AG04450 (cell line): ENCODE measurements at regions not wholly inside any gene's neighbourhood (a gene's known extent, or its start where the extent isn't known, plus 50 kb on each side); places are given as distances from the start of the nearest gene placed in this dataset.

ENCODE experiments used
- CTCF ChIA-PET: fragments of 300-600, 350-600 bp; formaldehyde crosslinking; extraction: SDS; loops from one replicate; lab custom pipeline; 2022; ENCODE audit warnings: antibody characterized with exemption, inconsistent platforms; lab: Charles Lee
- POLR2A ChIA-PET: fragments of 350-600 bp; formaldehyde crosslinking; extraction: SDS; loops from one replicate; lab custom pipeline; 2021; ENCODE audit warnings: antibody characterized with exemption, inconsistent platforms; lab: Yijun Ruan, JAX
- DNase-seq: peaks from one replicate; pipeline ENCODE4 v3.0.0-alpha.2; 2011; ENCODE audit warnings: low read depth, low spot score
- H3K27ac ChIP-seq: one replicate; pipeline ENCODE4 v1.5.1; 2012; ENCODE audit warnings: low read depth, low read length, control low read depth
- H3K27me3 ChIP-seq: one replicate; pipeline ENCODE4 v1.6.0; 2012; ENCODE audit warnings: low read length; ENCODE audit not compliant: control insufficient read depth, insufficient read depth
- H3K4me3 ChIP-seq: 2 replicates; pipeline ENCODE4 v1.5.1; 2011; ENCODE audit warnings: mild to moderate bottlenecking, low read depth, low read length, control low read depth
- H3K9me3 ChIP-seq: 2 replicates; pipeline ENCODE4 v1.5.1; 2012; ENCODE audit warnings: low read length; ENCODE audit not compliant: control insufficient read depth, insufficient read depth
- TF ChIP-seq, protein P1 (sequence below): IDR thresholded peaks from 2 replicates; pipeline ENCODE4 v1.5.1; 2011; ENCODE audit warnings: low read depth, low read length, control low read depth, inconsistent platforms

DNA sequence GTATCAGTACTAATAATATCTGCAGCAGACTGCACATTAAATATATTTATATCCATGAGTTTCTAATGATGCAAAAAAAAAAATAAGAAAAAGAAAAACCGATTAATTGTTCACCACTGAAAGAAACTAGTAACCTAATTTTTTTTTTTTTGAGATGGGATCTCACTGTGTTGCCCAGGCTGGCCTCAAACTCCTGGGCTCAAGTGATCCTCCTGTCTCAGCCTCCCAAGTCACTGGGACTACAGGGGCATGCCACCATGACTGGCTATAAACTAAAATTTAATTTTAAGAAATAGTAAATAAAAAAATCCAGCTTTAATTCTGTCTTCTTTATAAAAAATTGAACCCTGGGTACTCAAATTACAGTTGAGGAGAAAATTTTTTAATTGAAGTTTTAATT is 358.2 kb downstream of the QKI start:
- Histone ChIP-seq H3K9me3 (no peaks in the 10 kb centered on the region), H3K4me3 (no peak overlapping the region), H3K27me3 (peaks cover 3% of the 10 kb centered on the region), H3K27ac (no peak overlapping the region)
- CTCF ChIA-PET = interaction anchor here (0.7 kb wide), 1 partner anchor 37 kb away, joined by 4 read pairs; no protein-coding TSS in a partner anchor
- no peak for DNase-seq
- POLR2A ChIA-PET = no interaction called here
- TF ChIP-seq, protein P1, sequence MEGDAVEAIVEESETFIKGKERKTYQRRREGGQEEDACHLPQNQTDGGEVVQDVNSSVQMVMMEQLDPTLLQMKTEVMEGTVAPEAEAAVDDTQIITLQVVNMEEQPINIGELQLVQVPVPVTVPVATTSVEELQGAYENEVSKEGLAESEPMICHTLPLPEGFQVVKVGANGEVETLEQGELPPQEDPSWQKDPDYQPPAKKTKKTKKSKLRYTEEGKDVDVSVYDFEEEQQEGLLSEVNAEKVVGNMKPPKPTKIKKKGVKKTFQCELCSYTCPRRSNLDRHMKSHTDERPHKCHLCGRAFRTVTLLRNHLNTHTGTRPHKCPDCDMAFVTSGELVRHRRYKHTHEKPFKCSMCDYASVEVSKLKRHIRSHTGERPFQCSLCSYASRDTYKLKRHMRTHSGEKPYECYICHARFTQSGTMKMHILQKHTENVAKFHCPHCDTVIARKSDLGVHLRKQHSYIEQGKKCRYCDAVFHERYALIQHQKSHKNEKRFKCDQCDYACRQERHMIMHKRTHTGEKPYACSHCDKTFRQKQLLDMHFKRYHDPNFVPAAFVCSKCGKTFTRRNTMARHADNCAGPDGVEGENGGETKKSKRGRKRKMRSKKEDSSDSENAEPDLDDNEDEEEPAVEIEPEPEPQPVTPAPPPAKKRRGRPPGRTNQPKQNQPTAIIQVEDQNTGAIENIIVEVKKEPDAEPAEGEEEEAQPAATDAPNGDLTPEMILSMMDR = no peak

DNA sequence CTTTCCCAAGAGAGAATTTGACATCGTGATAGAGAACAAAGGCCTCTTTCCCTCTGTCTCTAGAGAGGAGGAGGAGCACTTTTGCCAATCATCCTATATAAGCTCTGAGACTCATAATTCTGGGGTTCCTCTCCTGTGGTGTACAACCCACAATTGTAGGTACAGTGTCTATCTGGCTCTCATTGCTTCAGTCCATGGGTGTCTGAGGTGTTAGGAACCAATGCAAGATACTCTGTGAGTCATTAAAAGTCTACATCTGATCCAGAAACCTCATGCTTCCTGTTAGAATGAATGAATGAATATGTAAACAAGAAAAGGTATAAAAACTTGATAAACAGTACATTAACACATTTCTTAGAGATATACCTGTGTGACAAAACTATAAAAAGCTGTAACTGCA is 356.7 kb downstream of the QKI start:
- Histone ChIP-seq H3K9me3 (no peaks in the 10 kb centered on the region), H3K27me3 (peaks cover 3% of the 10 kb centered on the region), H3K27ac (no peak overlapping the region), H3K4me3 (no peak overlapping the region)
- TF ChIP-seq, protein P1 = no peak
- POLR2A ChIA-PET = no interaction called here
- DNase-seq = no peak
- CTCF ChIA-PET = no interaction called here

DNA sequence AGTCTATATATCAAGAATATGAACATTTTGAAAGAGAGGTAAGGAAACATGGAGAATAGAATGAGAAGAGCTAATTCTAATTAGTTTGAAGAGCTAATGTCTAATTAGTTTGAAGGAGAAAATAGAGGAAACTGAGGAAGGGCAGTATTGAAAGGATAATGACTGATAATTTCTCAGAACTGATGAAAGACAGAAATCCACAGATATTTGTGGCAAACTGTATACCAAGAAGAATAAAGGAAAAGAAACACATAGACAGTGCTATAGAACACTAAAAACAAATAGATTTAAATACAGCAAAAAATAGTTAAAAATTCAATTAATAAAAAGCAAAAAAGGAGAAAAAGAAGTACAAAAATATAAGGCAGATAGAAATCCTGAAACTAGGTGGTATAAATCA is 354.4 kb downstream of the QKI start:
- no peaks in the 10 kb centered on the region for H3K9me3 ChIP-seq
- ChIA-PET POLR2A (no interaction called here), CTCF (no interaction called here)
- H3K4me3 ChIP-seq = no peak overlapping the region
- DNase-seq = no peak
- peaks cover 3% of the 10 kb centered on the region for H3K27me3 ChIP-seq
- no peak overlapping the region for H3K27ac ChIP-seq
- TF ChIP-seq, protein P1 = no peak

DNA sequence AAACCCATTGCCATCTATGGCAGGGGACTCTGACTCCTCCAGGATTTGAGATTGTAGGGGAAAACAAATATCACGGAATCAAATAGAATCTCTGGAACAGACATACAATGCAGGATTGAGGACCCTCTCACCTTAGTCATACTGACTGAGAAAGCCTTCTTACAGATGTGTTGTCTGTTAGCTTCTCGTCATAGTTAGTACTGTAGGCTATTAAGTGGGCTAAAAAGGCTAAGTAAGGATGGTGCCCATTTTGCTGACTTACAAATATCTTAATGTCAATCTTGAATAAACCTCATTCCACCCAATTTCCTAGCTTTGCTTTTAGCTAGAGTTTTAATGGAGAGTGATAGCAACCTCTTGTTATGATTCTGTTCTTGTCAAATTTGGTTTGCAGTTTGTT is 352.4 kb downstream of the QKI start:
- Histone ChIP-seq H3K27ac (no peak overlapping the region), H3K9me3 (no peaks in the 10 kb centered on the region), H3K4me3 (no peak overlapping the region), H3K27me3 (no peaks in the 10 kb centered on the region)
- CTCF ChIA-PET = no interaction called here
- DNase-seq = no peak
- TF ChIP-seq, protein P1 = no peak
- POLR2A ChIA-PET = no interaction called here

DNA sequence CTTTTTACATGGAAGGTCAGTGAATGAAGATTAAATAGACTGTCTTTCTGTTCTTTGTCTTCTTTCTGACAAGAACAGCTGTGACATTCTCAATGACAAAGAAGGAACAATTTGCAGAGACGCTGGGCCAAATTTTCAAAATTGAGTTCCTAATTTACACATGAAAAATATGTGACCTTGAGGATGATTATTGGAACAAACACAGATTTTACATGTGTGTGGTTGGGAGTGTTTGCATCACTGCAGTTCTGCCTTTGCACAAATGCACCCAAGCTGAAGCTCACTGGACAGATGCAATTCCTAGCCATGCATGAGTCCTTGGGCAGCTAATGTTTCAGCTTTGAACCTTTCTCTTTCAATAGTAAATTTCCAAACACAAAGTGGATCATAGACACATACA is 350.8 kb downstream of the QKI start:
- no peak for DNase-seq
- no peak overlapping the region for H3K27ac ChIP-seq
- TF ChIP-seq, protein P1 = no peak

More for the DNA sequence above, 350.8 kb downstream of the QKI start:
- Histone ChIP-seq H3K9me3 (no peaks in the 10 kb centered on the region), H3K27me3 (no peaks in the 10 kb centered on the region), H3K4me3 (no peak overlapping the region)
- CTCF ChIA-PET = no interaction called here
- POLR2A ChIA-PET = no interaction called here
